Kasumi-1 (cell line): ENCODE measurements at regions not wholly inside any gene's neighbourhood (a gene's known extent, or its start where the extent isn't known, plus 50 kb on each side); places are given as distances from the start of the nearest gene placed in this dataset.

Experiments used
- DNase-seq, 2 experiments: peaks; one replicate each; lab custom pipeline; 2025; lab: John Stamatoyannopoulos, UW

DNA sequence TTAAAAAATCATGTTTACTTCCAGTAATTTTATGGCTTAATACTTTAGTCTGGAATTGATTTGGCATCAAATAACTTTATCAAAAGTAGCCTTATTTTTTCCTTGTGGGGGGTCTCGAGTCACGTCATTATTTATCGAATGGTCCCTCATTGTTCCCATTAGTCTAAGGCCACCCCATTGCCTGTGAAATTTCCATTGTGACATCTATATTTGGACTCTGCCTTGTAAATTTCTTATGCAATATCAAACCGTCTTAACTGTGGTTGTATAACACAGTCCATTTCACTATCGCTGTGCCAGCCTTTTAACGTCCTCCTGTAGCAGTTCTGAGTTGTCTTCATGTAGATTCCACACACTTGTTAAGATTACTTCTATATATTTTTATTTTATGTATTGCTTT is 103.9 kb upstream of the RET start:
- DNase-seq, result peak; percentile 91 to 94

DNA sequence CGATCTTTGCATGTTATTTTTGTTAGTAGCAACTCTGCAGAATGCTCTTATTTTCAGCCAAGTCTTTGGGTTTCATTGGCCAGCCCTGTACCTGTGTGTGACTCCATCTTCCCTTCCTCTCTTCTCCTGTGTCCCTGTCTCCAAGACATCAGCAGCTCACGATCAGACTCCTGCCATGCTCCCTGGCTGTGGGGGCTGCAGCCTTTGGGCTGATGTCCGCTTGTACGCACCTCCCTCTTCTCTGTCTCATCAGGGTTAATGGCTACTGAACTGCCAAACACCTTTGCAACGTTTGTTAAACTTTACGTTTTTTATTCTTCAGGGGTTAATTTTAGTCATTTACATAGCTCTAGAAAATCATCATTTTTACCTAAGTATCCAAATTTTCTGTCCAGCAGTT is 103.5 kb upstream of the RET start:
- no peak for DNase-seq

DNA sequence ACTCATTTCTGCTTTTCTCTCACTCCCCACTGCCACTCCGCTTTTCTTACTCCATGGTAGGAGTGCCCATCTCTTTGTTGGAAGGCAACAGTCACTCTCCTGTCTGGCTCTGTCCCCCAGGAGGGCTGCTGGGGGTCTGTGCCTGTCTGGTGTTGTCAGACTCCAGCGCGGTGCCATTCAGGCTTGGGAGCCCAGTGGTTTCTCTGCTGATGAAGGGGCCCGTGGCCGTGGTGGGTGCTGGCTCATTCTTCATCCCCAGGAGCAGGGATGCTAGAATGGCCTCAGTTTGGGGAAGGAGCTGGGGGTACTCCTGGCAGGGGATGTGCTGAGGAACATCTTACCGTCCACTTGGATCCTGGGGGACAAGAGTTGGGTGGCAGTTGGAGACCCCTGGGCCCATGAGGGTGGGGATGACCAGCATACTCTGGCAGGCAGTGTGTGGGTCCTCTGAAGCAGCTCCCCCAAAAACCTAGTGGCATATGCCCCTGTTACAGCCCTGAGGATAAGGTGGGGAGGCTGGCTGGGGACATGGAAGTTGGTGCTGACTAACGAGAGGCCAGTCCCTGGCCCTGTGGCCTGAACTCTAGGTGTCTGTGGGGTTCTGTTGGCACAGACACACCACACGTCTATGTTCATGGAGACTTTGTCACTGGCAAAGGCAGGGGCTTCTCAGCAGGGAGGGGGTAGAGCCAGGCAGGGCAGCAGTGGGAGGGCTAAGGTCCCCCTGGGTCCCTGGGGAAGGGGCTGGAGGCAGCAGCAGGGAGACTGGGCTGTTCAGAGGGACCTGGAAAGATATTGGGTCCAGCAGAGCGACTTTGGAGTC is 102.8 kb upstream of the RET start:
- no peak for DNase-seq

DNA sequence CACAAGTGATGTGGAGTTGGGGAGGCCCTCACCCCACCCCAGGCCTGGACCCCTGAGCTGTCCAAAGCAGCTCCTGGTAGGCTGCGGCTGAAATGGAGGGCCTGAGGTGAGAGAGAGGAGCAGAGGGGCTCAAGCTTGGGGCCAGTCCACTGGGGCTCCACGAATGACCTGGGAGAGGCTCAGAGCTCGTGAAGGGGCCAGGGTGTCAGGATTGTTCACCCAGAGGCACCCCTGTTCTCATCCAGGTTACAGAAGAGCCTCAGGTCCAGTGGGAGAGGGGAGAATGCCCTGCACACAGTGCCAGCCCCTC is 102.2 kb upstream of the RET start:
- DNase-seq, result no peak

DNA sequence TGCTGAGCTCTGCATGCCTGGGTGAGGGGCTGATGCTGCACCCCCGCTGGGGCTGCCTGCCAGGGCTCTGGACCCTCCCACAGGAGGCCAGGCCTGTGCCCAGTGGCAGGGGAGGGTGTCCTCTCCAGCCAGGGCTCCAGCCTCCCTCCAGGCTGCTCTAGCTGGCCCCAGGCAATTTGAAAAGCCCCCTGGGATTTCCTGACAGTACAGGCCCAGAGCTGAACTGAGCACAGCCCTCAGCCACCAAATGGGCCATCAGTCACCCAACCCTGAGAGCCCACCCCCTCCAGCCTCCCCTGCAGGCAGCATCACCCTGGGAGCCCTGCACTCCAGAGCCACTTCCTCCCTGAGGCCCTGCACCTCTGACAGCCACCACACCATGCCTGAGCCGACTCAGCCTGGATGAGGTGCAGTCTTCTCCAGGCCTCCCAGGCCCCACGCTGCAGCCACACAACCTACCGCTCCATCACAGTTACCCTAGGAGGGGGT is 101.8 kb upstream of the RET start:
- DNase-seq, result peak; percentile 95 to 96

DNA sequence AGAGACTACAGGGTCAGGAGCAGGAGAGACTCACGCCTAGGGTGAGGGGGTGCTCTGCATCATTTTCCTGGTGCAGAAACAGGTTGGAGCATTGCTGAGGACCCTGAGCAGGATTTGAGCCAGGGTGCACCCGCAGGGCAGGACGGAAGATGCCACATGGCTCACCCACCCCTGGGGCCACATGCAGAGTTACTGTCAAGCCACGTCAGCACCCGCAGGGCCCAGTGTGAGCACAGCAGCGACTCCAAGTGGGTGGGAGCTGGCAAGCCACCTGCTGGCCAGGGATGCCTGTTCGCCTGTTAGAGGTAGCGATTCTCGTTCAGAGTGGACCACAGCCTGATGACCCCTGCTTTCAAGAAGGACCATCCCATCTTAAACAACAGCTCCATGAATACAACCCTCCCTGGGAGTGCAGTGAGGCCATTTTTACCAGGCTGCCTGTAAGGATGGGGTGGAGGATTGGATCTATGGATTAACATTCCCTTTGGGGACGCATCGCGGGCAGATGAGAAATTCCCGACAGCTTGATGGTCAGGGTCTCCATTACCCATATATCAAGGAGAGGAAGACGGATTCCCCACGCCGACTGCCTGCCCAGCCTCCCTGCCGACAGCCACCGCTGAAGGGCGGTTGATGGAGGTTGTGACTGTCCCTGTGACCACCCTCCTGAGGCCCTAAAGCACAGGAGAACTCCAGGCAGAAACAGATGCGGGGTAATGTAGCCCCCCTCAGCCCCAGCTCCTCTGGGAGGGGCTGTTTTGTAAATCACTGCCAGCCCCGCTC is 101.1 kb upstream of the RET start:
- DNase-seq, result peak; percentile 57 to 71

DNA sequence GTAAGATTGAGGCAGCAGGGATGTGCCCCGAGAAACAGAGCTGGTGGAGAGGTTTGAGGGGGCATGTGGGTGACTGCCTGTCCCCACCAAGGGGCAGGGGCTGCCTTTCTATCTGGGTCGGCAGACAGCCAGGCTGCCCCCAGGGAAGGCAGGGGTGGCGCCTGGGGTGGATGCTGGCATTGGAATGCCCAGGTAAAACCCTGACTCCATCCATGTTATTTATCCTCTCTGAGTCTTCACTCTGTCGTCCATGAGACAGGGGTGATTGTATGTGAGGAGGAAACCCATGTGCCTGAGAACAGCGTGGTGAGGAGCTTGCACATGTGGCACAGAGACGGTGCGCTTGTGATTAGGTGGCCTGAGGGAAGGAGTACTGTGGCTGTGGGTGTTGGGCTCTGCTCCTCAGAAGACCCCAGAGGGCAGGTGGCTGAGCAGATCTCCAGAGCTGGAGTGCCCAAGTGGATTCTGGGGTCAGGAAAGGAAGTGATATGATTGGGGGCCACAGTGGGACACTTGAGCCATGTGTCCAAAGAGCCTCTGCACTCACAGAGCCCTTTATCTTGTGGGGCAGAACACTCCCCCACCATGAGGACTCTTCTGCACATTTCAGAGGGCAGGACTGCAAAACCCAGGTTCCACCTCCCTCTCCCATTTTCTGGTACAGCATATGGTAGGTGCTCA is 100.4 kb upstream of the RET start:
- DNase-seq, result no peak

DNA sequence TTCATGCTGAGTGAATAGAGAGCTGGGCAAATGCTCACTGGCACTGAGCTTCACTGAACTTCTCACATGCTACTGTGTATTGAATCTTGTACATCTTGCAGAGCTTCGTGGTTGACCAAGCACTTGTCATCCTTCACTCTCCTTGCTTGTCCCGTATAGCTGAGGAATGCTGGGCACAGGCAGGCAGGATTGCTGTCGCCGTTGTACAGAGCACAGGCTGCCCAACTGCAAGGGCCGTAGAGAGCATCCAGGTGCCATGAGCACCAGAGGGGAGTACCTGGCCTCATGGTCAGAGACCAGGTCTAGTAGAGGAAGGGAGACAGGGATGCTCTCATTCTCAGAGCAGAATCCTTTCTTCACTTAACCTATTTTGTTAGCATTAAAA is 99.8 kb upstream of the RET start:
- no peak for DNase-seq

DNA sequence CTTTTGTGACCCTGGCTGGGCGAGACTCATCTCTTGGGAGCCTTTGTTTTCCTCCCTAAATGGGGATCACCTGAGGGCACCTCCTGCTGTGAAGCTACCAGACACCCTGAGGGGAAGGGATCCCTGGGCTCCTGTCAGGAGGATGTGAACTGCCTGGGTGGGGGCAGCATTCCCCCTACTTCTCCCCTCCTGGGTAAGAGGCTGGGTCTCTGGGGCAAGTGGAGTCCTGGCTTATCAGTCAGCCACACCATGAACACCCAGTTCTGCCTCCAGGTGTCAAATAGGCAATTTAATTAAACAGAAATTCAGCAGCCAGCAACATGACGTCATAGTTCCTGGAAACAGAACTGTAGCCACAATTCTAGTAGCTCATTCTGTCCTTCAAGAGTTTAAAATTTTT is 97.7 kb upstream of the RET start:
- DNase-seq, result peak in 1 of 2 experiments; percentile 29

DNA sequence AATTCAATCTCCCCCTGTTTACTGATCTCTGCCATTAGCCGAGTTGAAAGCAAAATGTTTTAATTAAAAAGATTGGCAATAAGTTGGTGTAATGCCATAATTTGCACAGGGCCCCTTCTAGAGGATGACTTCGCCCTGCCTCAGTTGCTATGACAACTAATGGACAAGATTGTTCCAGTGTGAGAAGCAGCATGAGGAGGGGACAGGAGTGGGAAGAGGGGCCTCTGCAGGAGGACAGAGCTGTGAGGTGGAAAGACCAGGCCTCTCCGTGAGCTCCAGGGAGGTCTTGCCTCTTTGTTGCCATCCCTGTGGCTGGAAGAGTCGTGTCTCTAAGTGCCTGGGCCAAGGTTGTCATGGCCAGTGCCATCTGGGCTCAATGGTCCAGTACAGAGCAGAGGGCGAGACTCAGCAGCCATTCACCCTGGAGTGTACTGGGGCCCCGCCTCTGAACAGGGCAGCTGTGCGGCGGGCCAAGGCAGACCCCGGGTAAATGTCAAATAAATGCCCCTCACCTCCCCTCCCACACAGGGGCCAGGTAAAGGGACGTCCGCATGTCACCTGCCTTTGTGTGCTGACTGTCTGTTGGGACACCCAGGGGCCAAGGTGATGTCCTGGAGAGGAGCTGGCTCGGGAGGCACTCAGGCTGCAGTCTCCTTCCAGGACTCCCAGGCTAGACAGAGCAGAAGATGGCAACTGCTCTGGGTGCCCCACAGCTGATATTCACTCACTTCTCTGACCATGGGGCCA is 97.0 kb upstream of the RET start:
- no peak for DNase-seq

DNA sequence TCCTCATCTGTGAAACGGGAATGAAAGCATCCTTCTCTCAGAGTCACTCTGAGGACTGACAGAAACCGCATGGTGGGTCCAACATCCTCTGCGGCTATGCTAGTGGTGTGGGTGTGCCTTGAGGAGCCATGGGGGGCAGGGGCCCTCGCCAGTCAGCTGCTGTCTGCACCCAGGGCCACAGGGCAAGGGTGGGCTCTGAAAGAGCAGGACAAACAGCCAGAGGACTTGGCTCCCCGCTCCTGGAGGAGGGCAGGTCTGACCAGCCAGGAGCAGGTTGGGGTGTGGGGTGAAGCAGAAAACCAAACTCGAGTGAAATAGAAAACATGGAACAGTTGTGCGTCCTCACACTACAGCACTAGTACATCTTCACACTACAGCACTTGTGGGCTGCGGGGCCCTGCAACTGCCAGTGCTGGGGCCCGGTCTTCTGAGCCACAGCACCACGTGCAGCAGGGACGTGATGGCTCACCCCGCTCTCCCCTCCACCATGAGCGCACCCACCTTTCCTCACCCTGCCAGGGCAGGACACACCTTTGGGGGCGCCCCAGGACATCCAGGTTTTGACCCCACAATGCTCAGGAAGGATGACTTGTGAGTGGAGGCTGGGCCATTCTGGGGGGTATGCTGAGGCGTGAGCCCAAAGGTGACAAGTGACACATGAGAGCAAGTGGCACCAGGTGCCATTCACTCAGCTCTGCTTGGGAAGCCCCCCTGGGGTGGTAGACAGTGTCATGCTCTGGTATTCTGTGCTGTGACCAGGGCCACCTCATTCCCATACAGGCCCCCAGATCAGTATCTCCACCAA is 96.1 kb upstream of the RET start:
- no peak for DNase-seq

DNA sequence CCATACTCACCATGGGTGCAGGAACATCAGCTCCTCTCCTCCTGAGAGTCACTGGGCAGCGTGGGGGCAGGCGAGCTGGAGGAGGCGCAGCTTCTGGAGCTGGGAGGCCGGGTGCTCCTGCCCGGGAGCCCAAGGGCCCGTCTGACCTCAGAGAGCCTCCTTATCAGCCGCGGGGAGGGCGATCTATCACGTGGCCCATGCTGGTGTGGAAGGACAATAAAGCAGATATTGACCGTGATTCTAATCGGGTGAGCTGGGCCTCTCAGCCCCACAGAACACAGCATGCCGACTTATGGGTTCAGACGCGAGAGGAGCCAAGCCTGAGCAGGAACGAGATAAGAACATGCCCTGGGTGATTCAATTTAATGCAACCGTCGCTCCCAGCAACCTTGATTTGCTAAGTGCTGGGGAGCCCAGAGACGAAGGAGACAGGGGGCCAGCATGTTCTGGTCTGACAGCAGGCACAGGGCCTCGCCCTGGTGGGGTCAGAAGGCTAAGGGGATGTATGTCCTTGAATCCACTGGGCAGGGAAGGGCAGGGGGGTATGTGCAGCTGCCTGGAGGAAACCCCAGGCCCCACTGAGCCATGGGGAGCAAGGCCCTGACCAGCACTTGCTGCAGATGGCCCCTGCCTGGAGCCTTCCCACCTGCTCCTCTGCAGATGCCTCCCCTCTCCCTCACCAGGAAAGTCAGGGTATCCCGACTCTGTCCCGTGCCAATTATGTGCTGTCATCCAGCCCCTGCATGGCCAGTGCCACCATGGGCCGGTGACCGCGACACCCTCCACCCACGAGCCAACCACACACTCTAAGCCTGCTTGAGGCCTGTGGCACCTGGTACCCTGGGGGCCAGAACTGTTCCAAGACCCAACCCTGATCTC is 95.3 kb upstream of the RET start:
- no peak for DNase-seq

DNA sequence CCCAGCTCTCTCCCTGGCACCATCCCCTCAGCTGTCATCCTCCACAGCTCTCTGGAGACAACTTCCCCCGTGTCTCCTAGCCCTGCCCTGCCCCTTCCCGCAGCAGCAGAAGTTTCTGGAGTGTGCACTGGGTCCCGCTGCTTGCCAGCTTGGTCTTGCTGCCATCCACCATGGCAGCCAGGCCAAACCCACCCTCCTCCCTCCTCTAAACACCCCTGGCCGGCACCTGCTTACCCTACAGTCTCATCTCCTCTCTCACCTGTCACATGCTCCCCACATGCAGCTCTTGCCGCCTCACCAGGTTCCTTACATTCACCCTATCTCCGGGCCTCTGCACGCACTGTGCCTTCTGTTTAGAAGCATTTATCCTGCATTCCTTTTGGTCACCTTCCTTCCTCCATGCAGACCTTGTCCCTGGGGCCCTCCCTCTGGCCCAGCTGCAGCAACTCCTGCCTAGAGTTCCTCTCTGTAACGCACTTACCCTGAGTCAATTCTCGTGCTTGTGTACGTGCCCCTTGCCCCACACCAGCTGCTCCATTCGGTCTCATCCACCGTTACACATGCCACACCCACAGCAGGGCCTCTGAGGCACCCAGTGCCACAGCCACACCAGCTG is 93.9 kb upstream of the RET start:
- DNase-seq, result no peak

DNA sequence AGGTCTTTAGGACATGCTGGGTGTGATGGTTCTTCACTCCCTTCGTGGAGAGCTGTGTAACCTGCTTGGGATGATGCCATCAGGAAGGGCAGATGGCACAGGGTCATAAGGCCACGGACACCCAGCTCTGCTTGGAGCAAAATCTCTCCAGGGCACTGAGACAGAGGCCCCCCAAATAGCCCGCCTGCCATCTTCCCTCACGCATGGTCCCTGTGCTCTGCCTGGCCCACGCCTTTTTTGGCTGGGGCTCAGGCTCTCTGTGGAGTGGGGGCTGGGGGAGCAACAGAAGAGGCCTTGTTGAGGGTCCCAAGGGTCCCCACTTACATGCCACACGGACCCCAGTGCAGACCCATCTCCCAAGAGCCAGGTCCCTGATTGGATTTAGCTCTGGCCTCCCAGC is 93.3 kb upstream of the RET start:
- no peak for DNase-seq

DNA sequence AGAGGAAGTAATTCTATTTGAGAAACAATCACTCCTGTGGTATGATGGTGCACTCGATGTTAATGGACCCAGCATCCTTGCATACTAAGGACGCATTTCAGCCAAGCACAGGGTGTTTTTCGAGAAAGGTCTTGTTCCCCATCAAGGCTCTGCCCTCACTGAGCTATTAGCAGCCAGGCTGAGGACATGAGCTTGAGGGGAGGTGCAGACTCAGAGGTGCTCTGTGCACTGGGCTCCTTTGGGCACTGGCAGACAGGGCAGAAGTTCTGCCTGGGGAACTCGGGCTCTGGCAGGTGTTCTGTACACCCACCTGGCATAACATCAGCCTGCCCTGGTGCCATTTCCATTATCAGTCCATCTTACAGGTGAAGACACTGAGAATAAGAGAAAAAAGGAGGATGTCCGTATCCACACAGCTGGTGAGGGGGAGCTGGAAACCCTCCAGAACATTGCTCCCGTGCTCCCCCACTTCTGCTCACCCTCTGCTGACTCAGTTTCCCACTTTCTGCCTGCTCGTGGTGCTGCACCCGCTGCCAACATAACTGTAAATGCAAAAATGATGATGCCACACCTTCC is 92.7 kb upstream of the RET start:
- DNase-seq, result no peak

DNA sequence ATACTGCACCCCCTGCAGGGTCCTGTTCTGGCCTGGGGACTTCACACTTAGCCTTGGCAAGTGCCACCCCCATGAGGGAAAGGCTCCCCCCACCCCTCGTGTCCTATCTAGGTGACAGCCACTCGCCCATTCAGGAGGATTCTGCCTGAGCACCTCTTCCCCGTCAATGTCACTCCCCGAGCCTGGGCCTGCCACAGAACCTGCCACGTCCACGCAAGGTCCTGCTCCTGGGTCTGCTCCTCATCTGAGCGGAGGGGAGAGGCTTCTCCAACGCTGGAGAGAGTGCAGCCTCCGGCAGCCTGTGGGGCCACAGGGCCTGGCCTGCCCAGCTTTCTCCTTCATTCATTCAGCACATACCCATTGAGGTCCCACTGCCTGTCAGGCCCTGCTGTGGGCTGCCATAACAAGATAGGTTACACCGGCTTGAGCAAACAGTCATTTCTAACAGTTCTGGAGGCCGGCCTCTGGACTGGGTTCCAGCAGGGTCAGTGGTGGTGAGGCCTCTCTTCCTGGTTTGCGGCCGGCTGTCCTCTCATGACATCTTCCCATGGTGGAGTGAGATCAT is 92.0 kb upstream of the RET start:
- no peak for DNase-seq

DNA sequence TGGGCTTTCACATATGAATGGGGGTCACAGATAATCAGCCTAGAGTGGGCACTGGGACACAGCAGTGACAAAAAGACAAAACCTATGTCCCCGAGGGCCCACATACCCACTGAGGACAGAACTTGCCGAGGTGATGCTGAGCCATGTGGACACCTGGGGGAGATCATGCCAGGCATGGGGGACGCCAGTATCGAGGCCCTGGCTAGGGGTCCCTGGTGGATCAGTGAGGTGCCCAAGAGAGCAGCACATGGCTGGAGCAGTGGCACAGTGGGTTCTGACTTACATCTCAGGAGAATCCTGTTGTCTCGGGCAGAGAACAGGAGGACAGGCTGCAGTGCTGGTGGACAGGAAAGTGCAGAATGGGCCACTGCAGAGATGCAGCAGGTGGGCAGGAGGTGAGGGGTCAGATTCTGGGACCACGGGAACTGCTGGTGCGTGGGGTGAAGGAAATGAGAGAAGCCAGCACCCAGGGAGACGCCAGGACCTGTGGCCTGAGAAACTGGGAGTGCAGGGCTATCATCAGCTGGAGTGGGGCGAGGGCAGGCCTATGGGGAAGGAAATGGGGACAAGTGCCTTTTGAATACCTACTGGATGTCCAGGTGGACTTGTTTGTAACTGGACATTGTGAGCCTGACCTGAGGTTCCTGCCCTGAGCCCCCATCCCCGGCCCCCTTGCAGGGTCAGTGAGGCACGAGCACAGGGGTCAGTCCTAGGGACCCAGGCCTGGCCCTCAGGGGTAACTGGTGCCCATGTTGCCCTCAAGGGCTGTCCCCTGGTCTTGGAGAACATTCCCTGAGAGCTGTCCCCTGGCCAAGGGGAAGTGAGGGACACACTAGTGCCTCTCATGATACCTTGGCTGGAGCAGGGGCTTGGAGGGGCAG is 91.2 kb upstream of the RET start:
- no peak for DNase-seq

DNA sequence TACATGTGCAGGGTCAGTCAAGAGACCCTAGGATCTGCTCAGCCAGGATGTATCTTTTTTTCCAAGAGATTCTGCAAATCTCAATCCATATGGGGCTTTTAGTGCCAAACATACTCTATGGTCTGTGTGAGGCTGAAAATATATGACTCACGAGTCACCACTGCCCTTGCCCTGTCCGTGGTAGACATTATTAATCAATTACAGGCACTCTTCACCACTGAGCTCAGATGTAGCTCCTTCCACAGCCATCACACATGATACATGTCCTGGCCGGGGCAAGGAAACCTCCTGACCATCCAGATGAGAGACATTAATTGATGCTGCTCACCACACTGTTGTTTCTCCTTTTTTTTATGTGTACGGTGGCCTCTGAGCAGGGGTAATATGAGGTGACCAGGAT is 90.2 kb upstream of the RET start:
- peak in 1 of 2 experiments; percentile 41 for DNase-seq
